Esophagus muscularis mucosa (tissue), 4 donors: ENCODE measurements at regions not wholly inside any gene's neighbourhood (a gene's known extent, or its start where the extent isn't known, plus 50 kb on each side); places are given as distances from the start of the nearest gene placed in this dataset.
A peak's percentile ranks its signal among the peaks of the same experiment; 100 is the strongest.

Experiments
- DNase-seq: peaks from one replicate; pipeline ENCODE4 v3.0.0-alpha.2; 2017; ENCODE audit errors: extremely low spot score
- H3K27ac ChIP-seq, 4 donors: fragments of 200-600 bp; sonication (generic); replicated peaks in 1 of 4; 1 replicate in 3 of 4; 2 replicates in 1 of 4; pipeline ENCODE4 v1.5.1; 2016 to 2019; ENCODE audit warnings: mild to moderate bottlenecking in 1 of 4
- H3K27me3 ChIP-seq, 4 donors: fragments of 200-600 bp; sonication (generic); one replicate each; pipeline versions ENCODE4 v1.5.1 to v1.6.0; 2016 to 2019
- H3K36me3 ChIP-seq, 4 donors: fragments of 200-600 bp; sonication (generic); one replicate each; pipeline ENCODE4 v1.5.1; 2016 to 2019
- H3K4me1 ChIP-seq, 4 donors: fragments of 200-600 bp; sonication (generic); one replicate each; pipeline ENCODE4 v1.5.1; 2016 to 2019
- H3K4me3 ChIP-seq, 4 donors: fragments of 200-600 bp; sonication (generic); 1 replicate in 2 of 4; 2 replicates in 2 of 4; pipeline ENCODE4 v1.5.1; 2016 to 2019; ENCODE audit warnings: mild to moderate bottlenecking in 4 of 4, moderate library complexity in 1 of 4
- H3K9me3 ChIP-seq, 4 donors: fragments of 200-600 bp; sonication (generic); 1 replicate in 3 of 4; 2 replicates in 1 of 4; pipeline ENCODE4 v1.5.1; 2016 to 2019
- CTCF ChIP-seq, 3 experiments: fragments of 200-600 bp in 2 of 3; fragments of 450-650 bp in 1 of 3; sonication (generic) in 2 of 3; IDR thresholded peaks; one replicate each; pipeline ENCODE4 v1.5.1; 2017 to 2019; ENCODE audit warnings: antibody characterized with exemption in 3 of 3, mild to moderate bottlenecking in 2 of 3, moderate library complexity in 1 of 3
- EP300 ChIP-seq: sonication (generic); formaldehyde crosslinking; IDR thresholded peaks from one replicate; pipeline ENCODE4 v1.6.1; 2017; ENCODE audit warnings: antibody characterized with exemption
- POLR2A ChIP-seq: fragments of 450-650 bp; IDR thresholded peaks from one replicate; pipeline ENCODE4 v1.6.1; 2017; ENCODE audit warnings: antibody characterized with exemption, moderate library complexity, mild to moderate bottlenecking, low read depth
- POLR2AphosphoS5 ChIP-seq, 2 donors: sonication (generic); formaldehyde crosslinking; IDR thresholded peaks; one replicate each; pipeline ENCODE4 v1.6.1; 2017; ENCODE audit warnings: antibody characterized with exemption in 2 of 2
- WGBS: methylation state at CpG from one replicate; pipeline ENCODE4 v1.1.5; 2018; 5-methylcytosine and 5-hydroxymethylcytosine counted together
- intact Hi-C: fragments of 100-400 bp; cut with DNase I; formaldehyde crosslinking; loops from one replicate; pipeline ENCODE4 v1.15.1; 2023

GRCh38 chr3:39664931-39665330 lies 144.5 kb upstream of the MYRIP start:
- TF ChIP-seq CTCF (IDR thresholded peaks at IDR 0.05), result no peak
- no peak for TF ChIP-seq POLR2AphosphoS5 (IDR thresholded peaks at IDR 0.05)
- no peak for TF ChIP-seq EP300
- TF ChIP-seq POLR2A, result no peak
- DNase-seq, result no peak
- Histone ChIP-seq H3K9me3 (no peaks in the 10 kb centered on the region), H3K36me3 (no peaks in the 10 kb centered on the region), H3K4me1 (no peaks in the 10 kb centered on the region), H3K4me3 (no peak overlapping the region), H3K27ac (no peak overlapping the region), H3K27me3 (no peaks in the 10 kb centered on the region)
- intact Hi-C loops, result no loop called here
- 92% methylated on average over 4 of the region's 4 CpGs for WGBS

- TF ChIP-seq CTCF (IDR thresholded peaks at IDR 0.05) (no peak), POLR2A (no peak), EP300 (no peak), POLR2AphosphoS5 (IDR thresholded peaks at IDR 0.05) (no peak)
- Histone ChIP-seq H3K4me1 (no peaks in the 10 kb centered on the region), H3K27ac (no peak overlapping the region), H3K4me3 (no peak overlapping the region), H3K36me3 (no peaks in the 10 kb centered on the region), H3K27me3 (no peaks in the 10 kb centered on the region), H3K9me3 (no peaks in the 10 kb centered on the region)
- no peak for DNase-seq
- intact Hi-C loops, result no loop called here
Measured at GRCh38 chr3:39665441-39665840, 144.0 kb upstream of the MYRIP start.

- intact Hi-C loops, result no loop called here
- Histone ChIP-seq H3K27me3 (no peaks in the 10 kb centered on the region), H3K27ac (no peak overlapping the region), H3K36me3 (no peaks in the 10 kb centered on the region), H3K4me1 (no peaks in the 10 kb centered on the region), H3K4me3 (no peak overlapping the region), H3K9me3 (no peaks in the 10 kb centered on the region)
- TF ChIP-seq CTCF (IDR thresholded peaks at IDR 0.05) (peak in 1 of 3 experiments; percentile 38), EP300 (no peak)
- DNase-seq, result no peak
- 17% methylated on average over 5 of the region's 5 CpGs for WGBS
Measured at GRCh38 chr3:39668420-39668819, 141.0 kb upstream of the MYRIP start.

GRCh38 chr3:39671116-39671515 lies 138.3 kb upstream of the MYRIP start:
- 85% methylated on average over 4 of the region's 4 CpGs for WGBS
- no peak overlapping the region for H3K27ac ChIP-seq
- no peak for DNase-seq
- no peak for TF ChIP-seq POLR2A
- no peak for TF ChIP-seq EP300
- TF ChIP-seq CTCF (IDR thresholded peaks at IDR 0.05), result no peak
- TF ChIP-seq POLR2AphosphoS5 (IDR thresholded peaks at IDR 0.05), result no peak
- no peaks in the 10 kb centered on the region for H3K36me3 ChIP-seq
- no peaks in the 10 kb centered on the region for H3K4me1 ChIP-seq
- intact Hi-C loops, result no loop called here
- no peaks in the 10 kb centered on the region for H3K9me3 ChIP-seq
- H3K4me3 ChIP-seq, result no peak overlapping the region
- H3K27me3 ChIP-seq, result no peaks in the 10 kb centered on the region

GRCh38 chr3:39671600-39671999 lies 137.8 kb upstream of the MYRIP start:
- no peaks in the 10 kb centered on the region for H3K27me3 ChIP-seq
- intact Hi-C loops, result no loop called here
- no peaks in the 10 kb centered on the region for H3K4me1 ChIP-seq
- H3K9me3 ChIP-seq, result no peaks in the 10 kb centered on the region
- no peaks in the 10 kb centered on the region for H3K36me3 ChIP-seq
- H3K4me3 ChIP-seq, result no peak overlapping the region
- no peak for DNase-seq
- no peak overlapping the region for H3K27ac ChIP-seq
- TF ChIP-seq EP300 (no peak), CTCF (IDR thresholded peaks at IDR 0.05) (no peak), POLR2AphosphoS5 (IDR thresholded peaks at IDR 0.05) (no peak), POLR2A (no peak)
- WGBS, result 54% methylated on average over 2 of the region's 2 CpGs
